Esophagus mucosa (tissue), 1 donor: ENCODE measurements at regions not wholly inside any gene's neighbourhood (a gene's known extent, or its start where the extent isn't known, plus 50 kb on each side); places are given as distances from the start of the nearest gene placed in this dataset.

Experiments used
- ATAC-seq: fragments of 200-7000 bp; cut with Tn5 transposase; one replicate; pipeline ENCODE4 v1.9.1; 2020
- donor health status: DM: yes; HTN: yes; CAD: no.

DNA sequence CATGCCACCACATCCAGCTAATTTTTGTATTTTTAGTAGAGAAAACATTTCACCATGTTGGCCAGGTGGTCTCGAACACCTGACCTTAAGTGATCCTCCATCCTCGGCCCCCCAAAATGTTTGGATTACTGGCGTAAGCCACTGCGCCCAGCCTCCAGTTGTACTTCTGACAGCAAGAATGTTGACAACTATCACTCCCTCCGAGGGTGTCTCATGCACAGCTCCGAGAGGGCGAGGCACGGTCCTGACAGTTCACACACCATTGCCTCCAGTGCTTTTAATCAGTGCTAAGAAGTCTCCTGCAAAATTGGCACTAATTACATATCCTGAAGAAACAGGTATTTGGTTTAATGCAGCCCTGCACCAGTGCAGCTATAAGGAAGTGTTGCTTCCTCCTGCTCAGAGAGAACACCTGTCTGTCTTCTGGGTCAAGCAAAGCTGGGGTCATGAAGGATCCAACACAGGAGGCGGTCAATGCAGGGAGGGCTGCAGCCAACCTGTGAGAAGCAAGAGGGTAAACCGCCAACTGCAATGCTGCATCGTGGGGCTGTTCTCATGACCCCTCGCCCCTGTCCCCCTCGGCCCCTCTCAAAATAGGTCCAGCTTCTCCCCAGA is 184.0 kb downstream of the MED10 start:
- no peak for ATAC-seq

DNA sequence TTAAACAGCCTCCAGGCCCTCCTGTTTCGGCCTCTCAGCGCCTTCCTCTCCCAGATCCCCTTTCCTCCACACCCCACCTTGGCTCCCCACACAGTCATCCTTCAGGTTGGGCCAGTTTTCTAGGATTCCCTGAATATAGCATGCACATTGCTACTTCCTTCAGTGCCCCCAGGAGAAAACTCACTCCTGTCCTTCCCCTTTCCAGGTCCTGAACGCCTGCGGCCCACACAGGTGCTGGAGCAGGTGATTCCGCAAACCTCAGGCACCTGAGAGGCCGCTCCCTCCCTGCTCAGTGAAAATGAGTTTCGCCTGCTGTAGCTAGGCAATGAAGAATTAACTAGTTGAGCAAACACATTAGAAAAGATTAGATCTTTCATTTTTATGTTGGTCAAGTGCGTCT is 185.0 kb downstream of the MED10 start:
- no peak for ATAC-seq

GRCh38 chr5:6190838-6191237 is 187.5 kb downstream of the MED10 start:
- no peak for ATAC-seq

GRCh38 chr5:6188976-6189375 is 189.4 kb downstream of the MED10 start:
- no peak for ATAC-seq

DNA sequence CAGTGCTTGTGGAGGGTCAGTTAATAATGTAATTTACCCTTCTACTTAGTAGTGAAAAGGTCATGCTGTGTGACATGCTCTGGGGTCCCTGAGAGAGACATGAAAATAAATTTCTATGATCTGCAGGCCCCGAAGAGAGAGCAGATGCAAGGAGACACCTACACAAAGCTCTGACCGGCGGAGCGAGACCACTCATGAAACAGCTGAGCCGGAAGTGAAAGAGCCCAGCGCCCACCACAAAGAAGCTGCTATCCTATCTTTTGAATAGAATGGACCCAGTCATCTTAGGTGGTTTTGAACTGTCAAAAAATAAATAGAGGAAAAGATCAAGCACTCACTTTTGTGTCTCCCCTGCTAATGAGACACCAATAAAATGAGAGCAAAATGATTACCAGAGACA is 190.0 kb downstream of the MED10 start:
- ATAC-seq = no peak

GRCh38 chr5:6187501-6187900 is 190.8 kb downstream of the MED10 start:
- ATAC-seq = no peak

DNA sequence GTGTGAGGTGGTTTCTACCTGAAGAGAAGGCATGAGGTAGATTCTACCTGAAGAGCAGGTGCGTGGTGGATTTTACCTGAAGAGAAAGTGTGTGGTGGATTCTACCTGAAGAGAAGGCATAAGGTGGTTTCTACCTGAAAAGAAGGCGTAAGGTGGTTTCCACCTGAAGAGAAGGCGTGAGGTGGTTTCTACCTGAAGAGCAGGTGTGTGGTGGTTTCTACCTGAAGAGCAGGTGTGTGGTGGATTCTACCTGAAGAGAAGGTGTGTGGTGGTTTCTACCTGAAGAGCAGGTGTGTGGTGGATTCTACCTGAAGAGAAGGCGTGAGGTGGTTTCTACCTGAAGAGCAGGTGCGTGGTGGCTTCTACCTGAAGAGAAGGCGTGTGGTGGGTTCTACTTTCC is 192.8 kb downstream of the MED10 start:
- ATAC-seq = no peak

GRCh38 chr5:6184481-6184880 is 193.9 kb downstream of the MED10 start:
- no peak for ATAC-seq

DNA sequence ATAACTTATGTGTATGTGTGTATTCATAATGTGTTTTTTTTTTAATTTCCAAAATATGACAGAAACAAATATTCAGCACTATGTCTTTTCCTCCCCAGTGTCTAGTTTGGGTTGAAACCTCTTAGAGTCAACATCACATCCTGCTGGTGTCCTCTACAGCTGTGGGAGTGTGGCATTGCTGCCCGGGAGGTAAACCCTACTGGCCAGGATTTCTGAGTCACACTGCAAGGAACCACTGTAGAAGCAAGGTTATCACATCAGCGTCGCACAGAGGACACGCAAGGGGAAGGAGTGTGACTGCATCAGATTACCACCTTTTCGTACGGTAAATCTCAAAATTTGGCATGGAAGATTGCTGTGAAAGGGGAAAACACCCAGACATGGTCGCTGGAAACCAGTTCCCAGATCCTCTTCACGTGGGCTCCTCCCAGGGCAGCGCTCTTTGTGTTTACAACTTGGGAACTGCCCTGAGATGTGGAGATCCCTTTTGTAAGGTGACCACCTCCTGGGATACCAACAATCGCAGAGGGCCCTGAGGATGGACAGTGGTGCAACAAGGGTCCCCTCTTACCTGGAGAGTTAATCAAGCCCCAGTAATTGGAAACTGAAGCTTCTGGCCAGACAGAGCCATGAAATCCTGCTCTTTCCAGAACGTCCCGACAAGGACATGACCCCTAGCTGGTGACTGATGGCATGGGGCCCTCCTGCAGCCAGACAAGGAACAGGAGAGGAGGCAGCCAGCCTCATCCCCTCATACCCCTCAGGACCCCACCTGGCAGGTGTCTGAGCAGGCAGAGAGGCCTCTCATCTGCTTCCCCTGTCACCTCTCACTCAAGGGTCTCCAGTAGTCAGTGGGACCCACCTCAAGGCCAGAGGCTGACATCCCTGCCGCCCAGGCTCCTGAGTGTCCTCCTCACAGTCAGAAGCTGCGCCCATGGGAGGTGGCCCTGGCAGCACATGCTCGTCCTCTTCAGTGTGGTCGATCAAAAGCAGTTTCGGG is 194.7 kb downstream of the MED10 start:
- no peak for ATAC-seq

- ATAC-seq = no peak
Observed at GRCh38 chr5:6182271-6182815, 196.0 kb downstream of the MED10 start.

DNA sequence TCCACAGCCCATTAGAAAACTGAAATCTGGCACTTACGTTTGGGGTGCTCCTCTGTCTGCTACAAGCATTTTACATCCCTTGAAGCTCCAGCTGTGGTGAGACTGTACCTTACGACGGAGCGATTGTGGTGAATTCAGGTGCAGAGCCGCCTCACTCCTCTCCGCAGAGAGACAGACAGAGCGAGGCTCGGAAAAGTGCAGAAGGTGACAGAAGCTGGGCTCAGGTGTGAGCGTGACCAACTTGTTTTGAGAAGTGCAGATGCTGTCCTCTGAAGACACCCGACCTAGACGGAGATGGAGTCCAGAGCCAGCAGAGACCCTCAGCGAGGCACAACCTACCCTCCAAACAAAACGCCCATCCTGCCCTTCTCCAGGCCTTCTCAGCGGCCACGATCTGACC is 196.5 kb downstream of the MED10 start:
- ATAC-seq = no peak

GRCh38 chr5:6181147-6181729 is 197.1 kb downstream of the MED10 start:
- no peak for ATAC-seq

DNA sequence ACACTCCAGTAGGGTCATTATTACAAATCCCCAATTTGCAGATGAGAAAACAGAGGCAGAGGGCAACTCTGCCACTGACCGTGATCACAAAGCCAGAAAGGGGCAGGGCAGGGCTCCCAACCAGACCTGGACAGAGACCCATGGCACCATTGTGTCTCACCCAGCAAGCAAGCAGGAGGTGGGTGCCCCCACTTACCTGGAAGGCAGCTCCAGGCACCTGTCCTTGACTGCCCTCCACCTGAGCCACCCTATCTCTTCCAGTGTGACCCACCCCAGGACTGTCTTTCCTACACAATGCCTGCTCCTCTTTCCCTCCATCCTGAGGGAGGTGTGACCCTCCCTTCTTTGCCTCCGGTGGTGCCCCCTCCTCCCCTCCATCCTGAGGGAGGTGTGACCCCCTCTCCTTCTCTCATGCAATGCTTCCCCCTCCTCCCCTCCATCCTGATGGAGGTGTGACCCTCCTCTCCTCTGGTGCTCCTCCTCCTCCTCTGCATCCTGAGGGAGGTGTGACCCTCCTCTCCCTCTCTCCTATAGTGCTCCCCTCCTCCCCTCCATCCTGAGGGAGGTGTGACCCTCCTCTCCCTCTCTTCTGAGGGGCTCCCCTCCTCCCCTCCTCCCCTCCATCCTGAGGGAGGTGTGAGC is 198.0 kb downstream of the MED10 start:
- no peak for ATAC-seq

- ATAC-seq = no peak
Observed at GRCh38 chr5:6178846-6179532, 199.4 kb downstream of the MED10 start.

DNA sequence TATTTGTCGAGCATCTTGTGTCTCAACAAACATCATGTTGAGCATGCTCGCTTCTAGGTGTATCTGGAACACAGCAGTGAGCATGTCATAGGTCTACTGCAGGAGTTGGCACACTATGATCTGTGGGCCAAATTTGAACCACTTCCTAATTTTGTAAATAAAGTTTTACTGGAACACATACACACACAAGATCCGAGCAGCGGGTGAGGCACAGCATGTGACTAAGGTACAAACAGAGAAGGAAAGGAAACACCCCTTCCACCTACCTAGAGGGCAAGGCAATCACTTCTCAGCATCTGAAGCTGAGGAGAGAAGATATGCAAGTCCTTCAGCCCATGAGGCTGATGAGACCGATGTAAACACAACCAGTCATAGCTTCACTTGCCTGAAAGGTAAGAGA is 200.4 kb downstream of the MED10 start:
- ATAC-seq = no peak

GRCh38 chr5:6176102-6176693 is 202.1 kb downstream of the MED10 start:
- ATAC-seq = no peak

DNA sequence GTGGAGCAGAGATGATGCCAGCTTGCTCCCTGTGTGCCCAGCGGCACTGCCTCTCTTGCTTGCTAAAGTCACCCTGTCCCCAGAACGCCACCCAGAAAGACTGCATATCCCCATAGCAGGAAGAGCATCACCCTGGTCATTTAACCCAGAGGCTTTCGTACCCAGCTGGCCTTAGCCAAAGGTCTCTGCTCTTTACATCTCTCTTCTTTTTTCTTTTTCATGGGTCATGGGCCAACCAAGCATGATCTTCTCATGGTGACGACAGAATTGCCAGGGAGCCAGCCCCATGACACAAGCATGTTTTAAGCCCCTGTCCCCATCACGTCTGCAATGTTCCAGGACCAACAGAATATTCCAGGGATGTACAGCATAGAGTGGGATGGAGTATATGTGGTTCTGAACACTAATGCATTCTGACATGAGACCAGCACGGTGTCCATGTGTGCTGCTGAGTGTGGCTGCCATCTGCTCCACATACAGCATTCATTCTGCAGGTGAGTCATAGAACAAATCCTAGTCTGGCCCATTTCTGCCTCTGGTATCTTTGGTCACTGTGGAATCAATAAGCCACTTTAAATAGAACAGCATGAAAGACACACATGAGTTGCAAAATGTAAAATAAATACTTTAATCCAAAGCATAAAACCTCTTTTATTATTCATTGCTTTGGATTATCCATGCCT is 203.0 kb downstream of the MED10 start:
- peak; percentile 42 for ATAC-seq

DNA sequence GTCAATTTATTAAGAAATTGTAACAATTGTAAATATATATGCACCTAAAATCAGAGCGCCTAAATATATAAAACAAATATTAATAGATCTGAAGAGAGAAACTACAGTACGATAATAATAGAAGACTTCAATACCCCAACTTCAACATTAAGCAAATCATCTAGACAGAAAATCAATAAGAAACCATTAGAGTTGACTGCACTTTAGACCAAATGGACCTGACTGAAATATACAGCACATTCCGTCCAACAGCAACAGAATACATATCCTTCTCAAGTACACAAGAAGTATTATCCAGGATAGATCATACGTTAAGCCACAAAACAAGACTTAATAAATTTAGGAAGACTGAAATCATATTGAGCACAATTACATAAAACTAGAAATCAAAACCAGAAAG is 208.7 kb downstream of the MED10 start:
- no peak for ATAC-seq

GRCh38 chr5:6166698-6167394 is 211.5 kb downstream of the MED10 start:
- no peak for ATAC-seq

- ATAC-seq = no peak
Observed at GRCh38 chr5:6163913-6164312, 214.4 kb downstream of the MED10 start.

- ATAC-seq = no peak
Observed at GRCh38 chr5:6162175-6162574, 216.2 kb downstream of the MED10 start.
